Ovary (tissue), 3 donors: ENCODE measurements at regions not wholly inside any gene's neighbourhood (a gene's known extent, or its start where the extent isn't known, plus 50 kb on each side); places are given as distances from the start of the nearest gene placed in this dataset.

Source experiments
- CTCF ChIP-seq, 3 donors: fragments of 450-650 bp in 2 of 3; fragments of 200-600 bp in 1 of 3; IDR thresholded peaks; one replicate each; pipeline versions ENCODE4 v1.5.1 to v1.8.0; 2016 to 2022; ENCODE audit warnings: antibody characterized with exemption in 3 of 3, mild to moderate bottlenecking in 1 of 3
- EP300 ChIP-seq: sonication (generic); formaldehyde crosslinking; IDR thresholded peaks from one replicate; pipeline ENCODE4 v1.6.1; 2017; ENCODE audit warnings: antibody characterized with exemption
- donor health status: DM: no; HTN: no; CAD: no.

GRCh38 chr9:1776668-1777067 is 238.5 kb upstream of the SMARCA2 start:
- TF ChIP-seq EP300 (no peak), CTCF (IDR thresholded peaks at IDR 0.05) (no peak)
